DND-41 (cell line): ENCODE measurements at regions not wholly inside any gene's neighbourhood (a gene's known extent, or its start where the extent isn't known, plus 50 kb on each side); places are given as distances from the start of the nearest gene placed in this dataset.
"Not testable (repeated sequence)": the region's sequence is repeated elsewhere in the genome, so short reads cannot be mapped to it uniquely, and the experiment has no call there.

Experiments
- ATAC-seq: fragments of 200-7000 bp; cut with Tn5 transposase; 3 replicates; pipeline ENCODE4 v1.9.1; 2021; ENCODE audit warnings: low read depth; ENCODE audit not compliant: insufficient read depth
- DNase-seq: peaks from one replicate; pipeline ENCODE4 v3.0.0-alpha.2; 2020
- H2AFZ ChIP-seq: 2 replicates; pipeline ENCODE4 v1.6.0; 2012; ENCODE audit warnings: low read depth, low read length
- H3K27ac ChIP-seq: 2 replicates; pipeline ENCODE4 v1.5.1; 2012; ENCODE audit warnings: low read length, inconsistent platforms
- H3K27me3 ChIP-seq: fragments of 200-600 bp; sonication (generic); 2 replicates; pipeline ENCODE4 v1.6.0; 2012; ENCODE audit warnings: low read length, mild to moderate bottlenecking, inconsistent platforms; ENCODE audit not compliant: insufficient read depth, poor library complexity
- H3K36me3 ChIP-seq: 2 replicates; pipeline ENCODE4 v1.5.1; 2012; ENCODE audit warnings: low read length, inconsistent platforms; ENCODE audit not compliant: insufficient read depth
- H3K4me1 ChIP-seq: 2 replicates; pipeline ENCODE4 v1.5.1; 2012; ENCODE audit warnings: mild to moderate bottlenecking, low read length; ENCODE audit not compliant: insufficient read depth
- H3K4me2 ChIP-seq: 2 replicates; pipeline ENCODE4 v1.6.0; 2012; ENCODE audit warnings: mild to moderate bottlenecking, moderate library complexity, low read length, inconsistent platforms; ENCODE audit not compliant: insufficient read depth
- H3K4me3 ChIP-seq, 2 experiments: fragments of 200-600 bp in 1 of 2; shearing (Covaris generic) in 1 of 2; 2 replicates each; pipeline ENCODE4 v1.5.1; 2012 to 2016; ENCODE audit warnings: inconsistent platforms in 2 of 2, low read length in 2 of 2, mild to moderate bottlenecking in 2 of 2, low read depth in 1 of 2, moderate library complexity in 1 of 2
- H3K79me2 ChIP-seq: 2 replicates; pipeline ENCODE4 v1.6.0; 2012; ENCODE audit warnings: low read length, inconsistent platforms; ENCODE audit not compliant: insufficient read depth
- H3K9ac ChIP-seq: 2 replicates; pipeline ENCODE4 v1.6.0; 2012; ENCODE audit warnings: low read depth, mild to moderate bottlenecking, inconsistent platforms, low read length, moderate library complexity
- H3K9me3 ChIP-seq: 2 replicates; pipeline ENCODE4 v1.5.1; 2012; ENCODE audit warnings: low read length, moderate library complexity, mild to moderate bottlenecking, inconsistent platforms; ENCODE audit not compliant: insufficient read depth, severe bottlenecking
- H4K20me1 ChIP-seq: 2 replicates; pipeline ENCODE4 v1.6.0; 2012; ENCODE audit warnings: low read length; ENCODE audit not compliant: insufficient read depth
- CTCF ChIP-seq: IDR thresholded peaks from 2 replicates; pipeline ENCODE4 v1.5.1; 2012; ENCODE audit warnings: borderline replicate concordance, low read length, moderate library complexity, mild to moderate bottlenecking; ENCODE audit not compliant: poor library complexity, severe bottlenecking; ENCODE audit errors: extremely low read depth
- EZH2 ChIP-seq: IDR thresholded peaks from 3 replicates; pipeline ENCODE4 v1.6.1; 2012; ENCODE audit warnings: borderline replicate concordance, low read depth, mild to moderate bottlenecking, moderate library complexity, low read length, inconsistent platforms; ENCODE audit not compliant: severe bottlenecking

GRCh38 chrX:1134976-1135375, 77.5 kb downstream of the CRLF2 start:
- TF ChIP-seq EZH2: no peak
- no peak for TF ChIP-seq CTCF
- Histone ChIP-seq H3K9ac (no peak overlapping the region), H3K9me3 (no peaks in the 10 kb centered on the region), H3K36me3 (no peaks in the 10 kb centered on the region), H3K4me3 (no peak overlapping the region), H3K79me2 (no peaks in the 10 kb centered on the region), H2AFZ (no peak overlapping the region), H3K4me1 (no peaks in the 10 kb centered on the region), H3K27ac (no peak overlapping the region), H3K4me2 (no peak overlapping the region), H4K20me1 (no peaks in the 10 kb centered on the region), H3K27me3 (no peaks in the 10 kb centered on the region)
- DNase-seq (no peak), ATAC-seq (no peak)

GRCh38 chrX:1134156-1134555, 78.3 kb downstream of the CRLF2 start:
- H3K9ac ChIP-seq: no peak overlapping the region
- no peak for ATAC-seq
- no peak for DNase-seq
- no peak overlapping the region for H3K4me2 ChIP-seq
- H4K20me1 ChIP-seq: no peaks in the 10 kb centered on the region
- H3K4me1 ChIP-seq: no peaks in the 10 kb centered on the region
- TF ChIP-seq CTCF (no peak), EZH2 (no peak)
- H3K27me3 ChIP-seq: no peaks in the 10 kb centered on the region
- no peak overlapping the region for H3K4me3 ChIP-seq
- no peak overlapping the region for H3K27ac ChIP-seq
- no peaks in the 10 kb centered on the region for H3K79me2 ChIP-seq
- no peaks in the 10 kb centered on the region for H3K36me3 ChIP-seq
- no peaks in the 10 kb centered on the region for H3K9me3 ChIP-seq
- no peak overlapping the region for H2AFZ ChIP-seq

GRCh38 chrX:1126738-1127137, 85.7 kb downstream of the CRLF2 start:
- Histone ChIP-seq H3K79me2 (no peaks in the 10 kb centered on the region), H3K27me3 (no peaks in the 10 kb centered on the region), H3K36me3 (no peaks in the 10 kb centered on the region), H3K4me1 (no peaks in the 10 kb centered on the region), H2AFZ (no peak overlapping the region), H3K27ac (no peak overlapping the region), H3K9me3 (no peaks in the 10 kb centered on the region), H3K9ac (no peak overlapping the region), H3K4me3 (no peak overlapping the region), H3K4me2 (no peak overlapping the region), H4K20me1 (no peaks in the 10 kb centered on the region)
- DNase-seq (no peak), ATAC-seq (no peak)
- TF ChIP-seq CTCF: no peak
- no peak for TF ChIP-seq EZH2

GRCh38 chrX:1124531-1124930, 87.9 kb downstream of the CRLF2 start:
- H3K4me3 ChIP-seq: no peak overlapping the region
- H3K9ac ChIP-seq: no peak overlapping the region
- H3K9me3 ChIP-seq: no peaks in the 10 kb centered on the region
- H3K36me3 ChIP-seq: no peaks in the 10 kb centered on the region
- H3K27me3 ChIP-seq: no peaks in the 10 kb centered on the region
- no peaks in the 10 kb centered on the region for H4K20me1 ChIP-seq
- no peak for TF ChIP-seq CTCF
- TF ChIP-seq EZH2: no peak
- H3K4me1 ChIP-seq: no peaks in the 10 kb centered on the region
- no peak overlapping the region for H2AFZ ChIP-seq
- ATAC-seq (no peak), DNase-seq (no peak)
- H3K79me2 ChIP-seq: no peaks in the 10 kb centered on the region
- H3K27ac ChIP-seq: no peak overlapping the region
- no peak overlapping the region for H3K4me2 ChIP-seq

GRCh38 chrX:1122851-1123250, 89.6 kb downstream of the CRLF2 start:
- not testable (repeated sequence) for H3K9me3 ChIP-seq, H3K27me3 ChIP-seq, H3K9ac ChIP-seq, H3K27ac ChIP-seq, H3K79me2 ChIP-seq, H3K4me1 ChIP-seq, DNase-seq, H4K20me1 ChIP-seq, H3K4me3 ChIP-seq, H2AFZ ChIP-seq, H3K36me3 ChIP-seq, H3K4me2 ChIP-seq, ATAC-seq
